ENCODE measurements at regions not wholly inside any gene's neighbourhood (a gene's known extent, or its start where the extent isn't known, plus 50 kb on each side); places are given as distances from the start of the nearest gene placed in this dataset.

DNA sequence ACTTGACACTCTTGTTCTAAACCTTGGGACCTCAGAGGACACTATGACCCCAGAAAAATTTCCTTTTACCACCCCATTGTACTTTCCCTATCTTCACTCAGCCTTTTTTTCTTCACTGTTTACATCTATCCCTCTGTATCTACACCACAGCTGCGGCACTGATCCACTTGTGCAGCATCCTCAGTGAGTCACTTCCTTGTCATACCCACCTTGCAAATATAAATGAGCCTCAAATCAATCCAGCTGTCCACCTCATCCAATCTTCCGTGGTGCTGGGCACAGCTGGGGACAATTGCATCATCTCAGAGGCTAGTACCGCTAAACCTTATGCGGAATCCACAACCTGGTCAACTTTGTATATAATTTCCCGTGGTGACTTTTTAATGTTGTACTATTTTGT, 710.5 kb downstream of the QKI start:
- Histone ChIP-seq H3K9me3 (no peaks in the 10 kb centered on the region), H3K4me3 (ENCODE audit: low read depth, low read length) (no peak overlapping the region), H3K4me1 (no peaks in the 10 kb centered on the region), H3K36me3 (ENCODE audit: control insufficient read depth, insufficient read depth, low read length) (no peaks in the 10 kb centered on the region), H3K27me3 (replicated peaks; ENCODE audit: control insufficient read depth, insufficient read depth, low read length) (no peaks in the 10 kb centered on the region)
- intact Hi-C loops (cut with micrococcal nuclease; ENCODE audit: unreplicated experiment) = no loop called here
- Mint-ChIP-seq H3K27me3 (ENCODE audit: insufficient read depth, unreplicated experiment) (peaks cover 2% of the 10 kb centered on the region), H3K4me1 (ENCODE audit: low read depth, unreplicated experiment) (no peaks in the 10 kb centered on the region), H3K4me3 (ENCODE audit: unreplicated experiment) (no peak overlapping the region), H3K9me3 (ENCODE audit: unreplicated experiment) (peaks cover 16% of the 10 kb centered on the region), H3K27ac (ENCODE audit: unreplicated experiment) (no peak overlapping the region), H3K36me3 (ENCODE audit: insufficient read depth, unreplicated experiment) (no peaks in the 10 kb centered on the region)
- ChIA-PET POLR2A (no interaction called here), CTCF (no interaction called here)
- no TSS peak for BruUV-seq (replicated peaks)
- TF ChIP-seq, protein P1, sequence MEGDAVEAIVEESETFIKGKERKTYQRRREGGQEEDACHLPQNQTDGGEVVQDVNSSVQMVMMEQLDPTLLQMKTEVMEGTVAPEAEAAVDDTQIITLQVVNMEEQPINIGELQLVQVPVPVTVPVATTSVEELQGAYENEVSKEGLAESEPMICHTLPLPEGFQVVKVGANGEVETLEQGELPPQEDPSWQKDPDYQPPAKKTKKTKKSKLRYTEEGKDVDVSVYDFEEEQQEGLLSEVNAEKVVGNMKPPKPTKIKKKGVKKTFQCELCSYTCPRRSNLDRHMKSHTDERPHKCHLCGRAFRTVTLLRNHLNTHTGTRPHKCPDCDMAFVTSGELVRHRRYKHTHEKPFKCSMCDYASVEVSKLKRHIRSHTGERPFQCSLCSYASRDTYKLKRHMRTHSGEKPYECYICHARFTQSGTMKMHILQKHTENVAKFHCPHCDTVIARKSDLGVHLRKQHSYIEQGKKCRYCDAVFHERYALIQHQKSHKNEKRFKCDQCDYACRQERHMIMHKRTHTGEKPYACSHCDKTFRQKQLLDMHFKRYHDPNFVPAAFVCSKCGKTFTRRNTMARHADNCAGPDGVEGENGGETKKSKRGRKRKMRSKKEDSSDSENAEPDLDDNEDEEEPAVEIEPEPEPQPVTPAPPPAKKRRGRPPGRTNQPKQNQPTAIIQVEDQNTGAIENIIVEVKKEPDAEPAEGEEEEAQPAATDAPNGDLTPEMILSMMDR (IDR thresholded peaks at IDR 0.05; ENCODE audit: insufficient read depth in 1 of 2, low read depth in 1 of 2, low read length in 1 of 2, severe bottlenecking in 1 of 2, unreplicated experiment in 1 of 2) = no peak
- no peak for DNase-seq

DNA sequence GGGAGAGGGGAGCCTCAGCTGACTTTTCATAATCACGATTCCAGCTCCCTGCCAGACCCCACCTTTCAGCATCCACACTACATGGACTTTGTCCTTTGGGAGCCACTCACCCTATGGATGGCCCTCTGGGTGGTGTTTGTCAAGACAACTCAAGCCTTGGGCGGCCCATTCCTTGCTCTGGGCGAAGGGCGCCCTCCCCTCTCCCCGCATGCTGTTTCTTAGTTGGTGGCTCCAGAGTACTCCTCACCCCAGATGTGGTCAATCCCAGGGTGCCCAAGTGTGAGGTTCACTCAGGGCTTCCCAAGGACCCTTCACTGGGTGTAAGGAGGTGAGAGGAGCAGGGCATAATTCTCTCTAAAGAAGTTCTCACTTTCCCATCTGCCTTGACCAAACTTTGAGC, 710.0 kb downstream of the QKI start:
- Histone ChIP-seq H3K27me3 (replicated peaks; ENCODE audit: control insufficient read depth, insufficient read depth, low read length) (no peaks in the 10 kb centered on the region), H3K36me3 (ENCODE audit: control insufficient read depth, insufficient read depth, low read length) (no peaks in the 10 kb centered on the region), H3K9me3 (no peaks in the 10 kb centered on the region), H3K4me1 (no peaks in the 10 kb centered on the region), H3K4me3 (ENCODE audit: low read depth, low read length) (no peak overlapping the region)
- POLR2A ChIA-PET = no interaction called here
- Mint-ChIP-seq H3K27me3 (ENCODE audit: insufficient read depth, unreplicated experiment) (peaks cover 2% of the 10 kb centered on the region), H3K27ac (ENCODE audit: unreplicated experiment) (no peak overlapping the region), H3K9me3 (ENCODE audit: unreplicated experiment) (peaks cover 16% of the 10 kb centered on the region), H3K4me1 (ENCODE audit: low read depth, unreplicated experiment) (no peaks in the 10 kb centered on the region), H3K36me3 (ENCODE audit: insufficient read depth, unreplicated experiment) (no peaks in the 10 kb centered on the region), H3K4me3 (ENCODE audit: unreplicated experiment) (no peak overlapping the region)
- no TSS peak for BruUV-seq (replicated peaks)
- no peak for DNase-seq
- CTCF ChIA-PET = no interaction called here
- TF ChIP-seq, protein P1 (IDR thresholded peaks at IDR 0.05; ENCODE audit: insufficient read depth in 1 of 2, low read depth in 1 of 2, low read length in 1 of 2, severe bottlenecking in 1 of 2, unreplicated experiment in 1 of 2) = no peak
- intact Hi-C loops (cut with micrococcal nuclease; ENCODE audit: unreplicated experiment) = no loop called here

DNA sequence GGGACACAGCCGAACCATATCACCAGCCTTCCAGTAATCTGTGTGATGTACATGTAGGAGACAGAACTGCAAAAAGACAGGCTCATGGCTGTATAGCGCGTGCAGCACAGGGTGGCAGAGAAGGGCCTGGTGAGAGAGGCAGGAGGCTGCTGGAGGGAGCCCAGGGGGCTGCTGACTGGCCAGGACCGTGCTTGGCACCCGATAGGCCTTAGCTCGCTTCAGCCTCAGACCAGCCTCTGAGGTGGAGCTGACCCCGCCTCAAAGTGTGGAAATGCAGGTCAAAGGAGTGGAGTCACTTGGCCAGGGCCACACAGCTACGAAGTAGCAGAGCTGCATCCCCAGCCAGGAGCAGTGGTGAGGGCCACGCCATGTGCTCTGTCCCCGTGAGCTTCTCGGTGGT, 707.6 kb downstream of the QKI start:
- Histone ChIP-seq H3K4me3 (ENCODE audit: low read depth, low read length) (no peak overlapping the region), H3K9me3 (no peaks in the 10 kb centered on the region), H3K27me3 (replicated peaks; ENCODE audit: control insufficient read depth, insufficient read depth, low read length) (no peaks in the 10 kb centered on the region), H3K36me3 (ENCODE audit: control insufficient read depth, insufficient read depth, low read length) (no peaks in the 10 kb centered on the region), H3K4me1 (no peaks in the 10 kb centered on the region)
- Mint-ChIP-seq H3K36me3 (ENCODE audit: insufficient read depth, unreplicated experiment) (no peaks in the 10 kb centered on the region), H3K4me1 (ENCODE audit: low read depth, unreplicated experiment) (no peaks in the 10 kb centered on the region), H3K27me3 (ENCODE audit: insufficient read depth, unreplicated experiment) (peaks cover 2% of the 10 kb centered on the region), H3K27ac (ENCODE audit: unreplicated experiment) (no peak overlapping the region), H3K4me3 (ENCODE audit: unreplicated experiment) (no peak overlapping the region), H3K9me3 (ENCODE audit: unreplicated experiment) (peaks cover 16% of the 10 kb centered on the region)
- BruUV-seq (replicated peaks) = no TSS peak
- no peak for DNase-seq
- TF ChIP-seq, protein P1 (IDR thresholded peaks at IDR 0.05; ENCODE audit: insufficient read depth in 1 of 2, low read depth in 1 of 2, low read length in 1 of 2, severe bottlenecking in 1 of 2, unreplicated experiment in 1 of 2) = no peak
- ChIA-PET POLR2A (no interaction called here), CTCF (no interaction called here)
- intact Hi-C loops (cut with micrococcal nuclease; ENCODE audit: unreplicated experiment) = no loop called here

Data from Caco-2 (cell line).